Tibial artery (tissue), 4 donors: ENCODE measurements at regions not wholly inside any gene's neighbourhood (a gene's known extent, or its start where the extent isn't known, plus 50 kb on each side); places are given as distances from the start of the nearest gene placed in this dataset.

ENCODE experiments used
- DNase-seq, 2 donors: peaks; one replicate each; pipeline ENCODE4 v3.0.0-alpha.2; 2019
- H3K27ac ChIP-seq, 2 donors: fragments of 200-600 bp; sonication (generic) in 1 of 2; 1 replicate in 1 of 2; 2 replicates in 1 of 2; pipeline ENCODE4 v1.5.1; 2018 to 2019; ENCODE audit warnings: mild to moderate bottlenecking in 1 of 2
- H3K27me3 ChIP-seq, 2 donors: fragments of 200-600 bp; sonication (generic) in 1 of 2; one replicate each; pipeline versions ENCODE4 v1.5.1 to v1.6.0; 2016 to 2019
- H3K36me3 ChIP-seq, 3 donors: fragments of 200-600 bp; sonication (generic) in 2 of 3; one replicate each; pipeline ENCODE4 v1.5.1; 2016 to 2019; ENCODE audit warnings: mild to moderate bottlenecking in 2 of 3
- H3K4me1 ChIP-seq, 4 donors: fragments of 200-600 bp; sonication (generic) in 2 of 4; 1 replicate in 3 of 4; 2 replicates in 1 of 4; pipeline ENCODE4 v1.5.1; 2016 to 2019
- H3K4me3 ChIP-seq, 2 donors: fragments of 200-600 bp; sonication (generic) in 1 of 2; 1 replicate in 1 of 2; 2 replicates in 1 of 2; pipeline ENCODE4 v1.5.1; 2018 to 2019; ENCODE audit warnings: mild to moderate bottlenecking in 2 of 2
- H3K9me3 ChIP-seq, 3 donors: fragments of 200-600 bp; sonication (generic) in 1 of 3; one replicate each; pipeline ENCODE4 v1.5.1; 2016 to 2019
- CTCF ChIP-seq, 2 experiments: fragments of 200-600 bp in 1 of 2; fragments of 450-650 bp in 1 of 2; IDR thresholded peaks; one replicate each; pipeline ENCODE4 v1.5.1; 2017 to 2019; ENCODE audit warnings: antibody characterized with exemption in 2 of 2, mild to moderate bottlenecking in 1 of 2, moderate library complexity in 1 of 2
- intact Hi-C: fragments of 100-400 bp; cut with DNase I; formaldehyde crosslinking; loops from one replicate; pipeline ENCODE4 v1.15.0; 2023; ENCODE audit warnings: low total_unique reads

DNA sequence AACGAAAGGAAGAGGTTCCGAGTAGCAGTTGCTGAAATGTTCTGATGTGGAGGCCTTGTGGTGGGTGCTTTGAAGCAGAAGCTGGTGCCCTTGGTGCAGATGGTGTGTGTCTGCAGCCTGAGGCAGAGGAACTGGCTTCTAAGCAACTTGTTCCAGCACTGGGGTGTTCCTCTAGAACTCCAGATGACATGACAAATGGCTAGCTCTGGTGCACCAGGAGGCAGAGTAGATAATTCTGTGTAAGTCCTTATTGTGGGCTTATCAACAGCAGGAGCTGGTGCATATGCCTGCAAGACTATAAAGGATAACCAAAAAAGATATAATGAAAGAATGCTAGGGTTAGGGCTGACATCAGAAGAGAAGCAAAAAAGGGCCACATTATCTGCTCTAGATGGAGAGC lies 76.5 kb downstream of the ARL5B start:
- Histone ChIP-seq H3K4me1 (no peaks in the 10 kb centered on the region), H3K36me3 (no peaks in the 10 kb centered on the region), H3K27ac (no peak overlapping the region), H3K27me3 (no peaks in the 10 kb centered on the region), H3K9me3 (no peaks in the 10 kb centered on the region), H3K4me3 (no peak overlapping the region)
- TF ChIP-seq CTCF (IDR thresholded peaks at IDR 0.05), result no peak
- intact Hi-C loops, result no loop called here
- no peak for DNase-seq

GRCh38 chr10:18737236-18737635 lies 78.0 kb downstream of the ARL5B start:
- H3K36me3 ChIP-seq, result no peaks in the 10 kb centered on the region
- no peak overlapping the region for H3K27ac ChIP-seq
- no peaks in the 10 kb centered on the region for H3K4me1 ChIP-seq
- no peak for TF ChIP-seq CTCF (IDR thresholded peaks at IDR 0.05)
- no peak overlapping the region for H3K4me3 ChIP-seq
- no peak for DNase-seq
- no peaks in the 10 kb centered on the region for H3K9me3 ChIP-seq
- no peaks in the 10 kb centered on the region for H3K27me3 ChIP-seq
- intact Hi-C loops, result no loop called here

- H3K27me3 ChIP-seq, result no peaks in the 10 kb centered on the region
- TF ChIP-seq CTCF (IDR thresholded peaks at IDR 0.05), result no peak
- H3K27ac ChIP-seq, result no peak overlapping the region
- H3K36me3 ChIP-seq, result no peaks in the 10 kb centered on the region
- intact Hi-C loops, result no loop called here
- no peaks in the 10 kb centered on the region for H3K4me1 ChIP-seq
- no peaks in the 10 kb centered on the region for H3K9me3 ChIP-seq
- no peak for DNase-seq
- H3K4me3 ChIP-seq, result no peak overlapping the region
These were observed 78.6 kb downstream of the ARL5B start for GRCh38 chr10:18737841-18738240.

DNA sequence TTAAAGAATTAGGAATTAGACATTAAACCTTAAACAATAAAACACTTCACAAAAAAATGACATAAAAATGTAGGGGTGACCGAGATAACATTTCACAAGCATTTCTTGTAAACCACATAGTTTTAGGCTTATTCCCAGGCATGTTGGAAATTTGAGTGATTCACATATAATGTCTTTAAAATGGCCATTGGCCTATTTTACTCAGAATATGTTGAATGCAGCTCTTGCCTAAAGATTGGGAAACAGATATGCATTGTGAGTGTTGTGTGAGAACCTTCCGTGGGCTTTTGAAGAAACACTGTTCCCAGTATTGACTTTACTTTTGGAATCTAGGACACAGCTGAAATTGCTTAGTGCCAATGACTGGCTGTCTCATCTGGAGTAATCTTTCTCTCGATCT lies 79.6 kb downstream of the ARL5B start:
- no peaks in the 10 kb centered on the region for H3K4me1 ChIP-seq
- no peak overlapping the region for H3K4me3 ChIP-seq
- no peak for DNase-seq
- no peaks in the 10 kb centered on the region for H3K9me3 ChIP-seq
- TF ChIP-seq CTCF (IDR thresholded peaks at IDR 0.05), result no peak
- H3K36me3 ChIP-seq, result no peaks in the 10 kb centered on the region
- no peaks in the 10 kb centered on the region for H3K27me3 ChIP-seq
- intact Hi-C loops, result no loop called here
- no peak overlapping the region for H3K27ac ChIP-seq

DNA sequence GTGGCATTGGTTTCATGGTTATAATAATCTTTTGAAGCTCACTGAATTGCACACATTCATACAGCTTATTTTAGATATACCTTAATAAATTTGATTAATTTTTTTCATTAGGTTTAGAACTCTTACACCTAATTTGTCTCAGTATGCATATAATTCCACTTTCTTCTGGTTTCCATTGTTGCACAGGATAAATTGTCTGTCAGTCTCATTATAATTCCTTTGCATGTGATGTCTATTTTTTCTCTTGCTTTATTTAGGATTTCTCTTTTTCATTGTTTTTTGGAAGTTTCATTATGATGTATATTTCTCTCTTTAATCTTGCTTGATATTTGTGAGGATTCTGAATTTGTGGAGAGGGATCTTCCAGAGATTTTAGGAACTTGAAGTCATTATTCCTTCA lies 84.7 kb downstream of the ARL5B start:
- Histone ChIP-seq H3K27me3 (no peaks in the 10 kb centered on the region), H3K9me3 (no peaks in the 10 kb centered on the region), H3K4me1 (no peaks in the 10 kb centered on the region), H3K36me3 (no peaks in the 10 kb centered on the region), H3K27ac (no peak overlapping the region), H3K4me3 (no peak overlapping the region)
- DNase-seq, result no peak
- intact Hi-C loops, result no loop called here
- TF ChIP-seq CTCF (IDR thresholded peaks at IDR 0.05), result no peak

- DNase-seq, result no peak
- no peak overlapping the region for H3K4me3 ChIP-seq
- H3K4me1 ChIP-seq, result no peaks in the 10 kb centered on the region
- intact Hi-C loops, result no loop called here
- H3K27me3 ChIP-seq, result no peaks in the 10 kb centered on the region
- no peak overlapping the region for H3K27ac ChIP-seq
- no peak for TF ChIP-seq CTCF (IDR thresholded peaks at IDR 0.05)
- no peaks in the 10 kb centered on the region for H3K9me3 ChIP-seq
- H3K36me3 ChIP-seq, result no peaks in the 10 kb centered on the region
These were observed 94.2 kb downstream of the ARL5B start for GRCh38 chr10:18753312-18753895.
